Activated naive CD8-positive, alpha-beta T cell treated with anti-CD3 and anti-CD28 coated beads for 36 hours (primary cell): ENCODE measurements at regions not wholly inside any gene's neighbourhood (a gene's known extent, or its start where the extent isn't known, plus 50 kb on each side); places are given as distances from the start of the nearest gene placed in this dataset.
A peak's percentile ranks its signal among the peaks of the same experiment; 100 is the strongest.
"Not testable (repeated sequence)": the region's sequence is repeated elsewhere in the genome, so short reads cannot be mapped to it uniquely, and the experiment has no call there.

Experiments used
- DNase-seq: peaks from one replicate; pipeline ENCODE4 v3.0.0; 2021
- H3K27ac Mint-ChIP-seq: one replicate; pipeline ENCODE4 v1.8.0; 2022; ENCODE audit warnings: mild to moderate bottlenecking, moderate library complexity, mixed read lengths
- H3K27me3 Mint-ChIP-seq: one replicate; pipeline ENCODE4 v1.8.0; 2022; ENCODE audit warnings: mild to moderate bottlenecking, mixed read lengths
- H3K36me3 Mint-ChIP-seq: one replicate; pipeline ENCODE4 v1.8.0; 2021; ENCODE audit warnings: mild to moderate bottlenecking, mixed read lengths
- H3K4me1 Mint-ChIP-seq: one replicate; pipeline ENCODE4 v1.8.0; 2021; ENCODE audit warnings: mixed read lengths
- H3K4me3 Mint-ChIP-seq: one replicate; pipeline ENCODE4 v1.8.0; 2022; ENCODE audit warnings: mild to moderate bottlenecking, moderate library complexity, mixed read lengths
- H3K9me3 Mint-ChIP-seq: one replicate; pipeline ENCODE4 v1.8.0; 2022; ENCODE audit warnings: mixed read lengths

DNA sequence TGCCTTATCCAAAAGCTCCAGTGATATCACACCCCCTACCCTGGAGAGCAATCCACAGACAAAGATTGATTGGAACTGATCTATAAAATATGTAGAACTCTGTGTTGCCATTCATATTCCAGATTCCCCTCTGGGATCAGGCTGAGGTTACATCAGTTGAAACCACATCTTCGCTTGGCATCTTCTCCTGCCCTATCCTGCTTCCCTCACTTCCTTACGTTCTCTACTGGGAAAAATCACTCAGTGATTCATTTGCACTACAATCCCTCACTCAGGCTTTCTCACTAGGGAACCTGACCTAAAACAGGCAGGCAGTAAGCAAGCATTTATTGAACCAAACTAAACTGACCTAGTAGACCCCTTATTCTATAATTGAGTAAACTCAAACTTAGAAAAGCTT, 111.7 kb downstream of the ESM1 start:
- H3K27ac Mint-ChIP-seq, result no peak overlapping the region
- no peak for DNase-seq
- no peak overlapping the region for H3K4me3 Mint-ChIP-seq
- H3K9me3 Mint-ChIP-seq, result peaks cover 1% of the 10 kb centered on the region
- peaks cover 24% of the 10 kb centered on the region for H3K4me1 Mint-ChIP-seq
- H3K27me3 Mint-ChIP-seq, result peaks cover 53% of the 10 kb centered on the region
- H3K36me3 Mint-ChIP-seq, result no peaks in the 10 kb centered on the region

DNA sequence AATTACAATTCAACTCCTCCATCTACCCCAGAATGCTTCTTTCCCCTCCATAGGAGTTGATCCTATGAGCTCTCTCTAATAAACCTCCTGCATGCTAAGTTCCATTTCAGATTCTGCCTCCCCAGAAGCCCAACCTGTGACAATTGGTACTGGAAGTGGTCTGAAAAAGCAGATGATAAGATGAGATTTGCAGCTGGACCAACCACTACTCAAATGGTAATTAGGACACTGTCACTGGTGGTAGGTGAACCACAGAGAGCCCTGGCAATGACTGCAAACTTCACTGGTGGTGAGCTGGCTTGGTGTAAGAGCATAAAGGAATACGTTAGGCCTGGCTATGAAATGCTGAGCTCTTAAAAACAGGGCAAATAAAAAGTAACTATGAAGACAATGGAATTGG, 112.6 kb downstream of the ESM1 start:
- peaks cover 33% of the 10 kb centered on the region for H3K4me1 Mint-ChIP-seq
- peaks cover 1% of the 10 kb centered on the region for H3K9me3 Mint-ChIP-seq
- H3K4me3 Mint-ChIP-seq, result no peak overlapping the region
- H3K27ac Mint-ChIP-seq, result no peak overlapping the region
- H3K27me3 Mint-ChIP-seq, result peaks cover 53% of the 10 kb centered on the region
- no peaks in the 10 kb centered on the region for H3K36me3 Mint-ChIP-seq
- DNase-seq, result no peak

DNA sequence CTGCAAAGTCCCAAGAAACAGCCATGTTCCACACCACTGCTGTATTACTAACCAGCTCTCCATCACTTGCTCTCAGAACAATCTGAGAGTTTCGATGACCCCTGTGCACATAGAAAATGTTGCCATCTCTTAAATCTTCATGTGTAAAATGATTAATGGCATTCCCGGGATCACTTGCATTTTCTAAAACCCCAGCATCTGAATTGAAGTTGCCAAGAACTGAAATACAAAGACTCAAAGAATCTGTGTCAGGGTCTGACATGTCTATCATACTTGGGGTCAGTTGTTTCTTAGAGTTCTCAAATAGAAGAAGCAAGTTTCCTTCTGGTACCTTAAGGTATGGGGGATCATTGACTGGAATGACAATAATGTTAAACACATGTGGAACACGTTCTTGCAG, 115.1 kb downstream of the ESM1 start:
- H3K27me3 Mint-ChIP-seq, result peaks cover 52% of the 10 kb centered on the region
- no peaks in the 10 kb centered on the region for H3K36me3 Mint-ChIP-seq
- no peak overlapping the region for H3K4me3 Mint-ChIP-seq
- peaks cover 39% of the 10 kb centered on the region for H3K4me1 Mint-ChIP-seq
- H3K9me3 Mint-ChIP-seq, result peaks cover 1% of the 10 kb centered on the region
- H3K27ac Mint-ChIP-seq, result no peak overlapping the region
- no peak for DNase-seq

DNA sequence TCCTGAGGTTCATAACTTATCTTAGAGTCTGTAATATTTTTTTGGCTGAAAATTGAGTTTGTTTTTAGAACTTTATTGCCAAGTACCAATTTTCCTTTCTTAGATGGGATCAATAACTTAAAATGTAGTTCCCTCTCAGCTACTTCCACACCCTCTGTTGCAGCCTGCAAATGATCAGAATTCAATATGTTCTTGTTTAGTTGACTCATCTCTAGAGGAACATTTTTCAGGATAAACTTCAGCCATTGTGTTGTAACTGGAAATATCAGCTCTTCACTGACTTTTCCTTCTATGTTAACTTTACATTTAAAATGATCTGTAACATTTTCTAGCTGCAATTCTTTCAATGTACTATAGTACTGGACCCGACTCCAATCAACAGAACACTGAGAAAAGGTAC, 115.7 kb downstream of the ESM1 start:
- Mint-ChIP-seq H3K4me3 (no peak overlapping the region), H3K4me1 (peaks cover 36% of the 10 kb centered on the region), H3K27me3 (peaks cover 46% of the 10 kb centered on the region), H3K36me3 (no peaks in the 10 kb centered on the region), H3K9me3 (peaks cover 1% of the 10 kb centered on the region), H3K27ac (no peak overlapping the region)
- DNase-seq, result no peak

DNA sequence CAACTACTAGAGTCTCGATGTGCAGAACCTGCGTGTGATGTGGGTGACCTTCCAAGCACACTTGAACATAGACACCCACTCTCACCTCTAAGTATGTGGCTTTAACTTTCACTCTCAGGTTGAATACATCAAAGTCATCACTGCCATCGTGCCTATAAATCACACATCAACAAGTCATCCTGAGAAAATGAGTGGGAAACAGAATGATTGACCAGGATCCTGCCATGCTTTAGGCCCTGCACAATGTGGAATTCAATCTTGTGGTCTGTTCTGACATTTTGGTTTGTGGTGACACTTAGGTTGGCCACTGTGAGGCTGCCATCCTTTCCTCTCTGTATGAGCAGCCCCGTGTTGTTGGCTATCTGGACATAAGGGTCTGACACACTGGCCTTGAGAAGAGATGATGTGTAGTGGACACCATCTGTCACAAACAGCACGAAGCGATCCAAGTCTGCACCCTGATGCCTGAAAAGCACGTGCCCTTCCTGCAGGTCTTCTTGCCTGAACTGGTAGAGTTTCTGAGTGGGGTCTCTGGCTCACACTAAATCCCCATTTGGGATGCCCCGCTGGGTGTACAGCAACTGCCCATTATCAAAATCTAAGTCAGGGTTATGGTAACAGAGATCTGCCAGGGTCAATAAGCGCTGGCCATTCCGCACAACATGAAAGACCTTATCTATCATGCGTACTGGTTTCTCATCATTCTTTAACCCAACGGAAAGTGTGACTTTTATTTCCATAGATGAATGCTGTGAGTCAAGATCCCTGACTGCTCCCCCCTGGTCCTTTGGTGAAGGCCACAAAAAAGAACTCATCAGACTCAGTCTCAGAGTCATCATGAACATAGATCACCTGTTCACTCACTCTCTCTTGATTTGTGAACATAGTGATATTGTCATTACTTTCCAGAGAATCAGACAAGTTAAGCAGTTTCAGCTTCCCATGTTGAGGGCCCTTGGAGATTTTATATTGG, 116.6 kb downstream of the ESM1 start:
- Mint-ChIP-seq H3K4me3 (no peak overlapping the region), H3K27ac (peak overlapping the region; percentile 94), H3K4me1 (peaks cover 33% of the 10 kb centered on the region), H3K27me3 (peaks cover 46% of the 10 kb centered on the region), H3K9me3 (peaks cover 1% of the 10 kb centered on the region), H3K36me3 (no peaks in the 10 kb centered on the region)
- peak; percentile 56 for DNase-seq

DNA sequence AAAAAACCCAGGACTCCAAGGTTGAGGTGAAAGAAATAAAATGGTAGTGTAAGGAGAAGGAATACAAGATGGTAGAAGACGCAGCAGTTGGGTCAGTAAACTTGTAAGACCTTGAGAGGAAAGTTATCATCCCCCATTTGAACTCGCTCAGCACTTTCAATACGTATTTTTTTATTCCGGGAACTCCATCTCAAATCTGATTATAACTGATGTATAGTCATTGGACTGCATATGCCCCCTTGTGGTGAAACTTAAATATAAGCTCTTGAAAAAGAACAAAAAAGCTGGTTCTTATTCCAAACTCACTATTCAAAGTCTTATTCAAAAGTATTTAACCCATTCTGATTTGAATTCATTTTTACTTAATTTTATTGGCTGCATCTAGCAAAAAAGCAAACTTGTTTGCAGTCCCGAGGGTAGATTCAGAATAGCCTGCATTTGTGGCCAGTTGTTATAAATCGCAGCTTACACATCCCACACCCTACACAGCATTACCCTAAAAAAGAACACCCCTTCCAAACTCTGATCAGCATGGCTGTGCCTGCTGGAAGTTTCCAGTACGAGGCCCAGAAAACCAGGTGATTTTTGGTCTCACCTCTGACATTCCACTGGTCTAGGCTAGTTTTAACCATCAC, 118.0 kb downstream of the ESM1 start:
- Mint-ChIP-seq H3K27me3 (peaks cover 46% of the 10 kb centered on the region), H3K36me3 (no peaks in the 10 kb centered on the region), H3K4me3 (no peak overlapping the region), H3K27ac (no peak overlapping the region), H3K4me1 (peaks cover 33% of the 10 kb centered on the region), H3K9me3 (peaks cover 1% of the 10 kb centered on the region)
- no peak for DNase-seq

DNA sequence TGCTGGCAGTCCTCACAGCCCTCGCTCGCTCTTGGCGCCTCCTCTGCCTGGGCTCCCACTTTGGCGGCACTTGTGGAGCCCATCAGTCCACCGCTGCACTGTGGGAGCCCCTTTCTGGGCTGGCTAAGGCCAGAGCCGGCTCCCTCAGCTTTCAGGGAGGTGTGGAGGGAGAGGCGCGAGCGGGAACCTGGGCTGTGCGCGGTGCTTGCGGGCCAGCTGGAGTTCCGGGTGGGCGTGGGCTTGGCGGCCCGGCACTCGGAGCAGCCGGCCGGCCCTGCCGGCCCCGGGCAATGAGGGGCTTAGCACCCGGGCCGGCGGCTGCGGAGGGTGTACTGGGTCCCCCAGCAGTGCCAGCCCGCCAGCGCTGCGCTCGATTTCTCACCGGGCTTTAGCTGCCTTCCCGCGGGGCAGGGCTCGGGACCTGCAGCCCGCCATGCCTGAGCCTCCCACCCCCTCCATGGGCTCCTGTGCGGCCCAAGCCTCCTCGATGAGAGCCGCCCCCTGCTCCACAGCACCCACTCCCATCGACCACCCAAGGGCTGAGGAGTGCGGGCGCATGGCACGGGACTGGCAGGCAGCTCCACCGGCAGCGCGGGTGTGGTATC, 120.4 kb downstream of the ESM1 start:
- not testable (repeated sequence) for H3K9me3 Mint-ChIP-seq, H3K27ac Mint-ChIP-seq, H3K4me3 Mint-ChIP-seq, H3K36me3 Mint-ChIP-seq, DNase-seq
- H3K27me3 Mint-ChIP-seq, result peaks cover 32% of the 10 kb centered on the region
- peaks cover 34% of the 10 kb centered on the region for H3K4me1 Mint-ChIP-seq

DNA sequence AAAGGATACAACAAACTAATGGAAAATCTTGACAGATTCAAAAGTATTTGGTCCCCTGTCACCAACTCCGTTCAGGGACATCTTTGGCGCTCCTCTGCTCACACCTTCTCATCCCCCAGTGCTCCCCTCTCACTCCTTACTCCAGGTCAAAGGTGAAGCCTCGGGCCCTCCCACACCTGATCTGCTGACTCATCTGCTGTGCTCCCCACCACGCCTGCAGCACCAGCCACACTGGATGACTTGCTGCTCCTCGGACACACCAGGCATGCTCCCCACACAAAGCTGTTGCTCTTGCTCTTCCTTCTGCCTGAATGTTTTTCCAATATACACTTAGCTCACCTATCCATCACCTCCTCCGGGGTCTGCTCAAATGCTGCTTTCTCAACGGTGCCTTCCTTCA, 123.4 kb downstream of the ESM1 start:
- peaks cover 23% of the 10 kb centered on the region for H3K9me3 Mint-ChIP-seq
- H3K4me3 Mint-ChIP-seq, result no peak overlapping the region
- H3K36me3 Mint-ChIP-seq, result peaks cover 15% of the 10 kb centered on the region
- H3K27ac Mint-ChIP-seq, result no peak overlapping the region
- peaks cover 38% of the 10 kb centered on the region for H3K27me3 Mint-ChIP-seq
- peaks cover 6% of the 10 kb centered on the region for H3K4me1 Mint-ChIP-seq
- DNase-seq, result no peak

DNA sequence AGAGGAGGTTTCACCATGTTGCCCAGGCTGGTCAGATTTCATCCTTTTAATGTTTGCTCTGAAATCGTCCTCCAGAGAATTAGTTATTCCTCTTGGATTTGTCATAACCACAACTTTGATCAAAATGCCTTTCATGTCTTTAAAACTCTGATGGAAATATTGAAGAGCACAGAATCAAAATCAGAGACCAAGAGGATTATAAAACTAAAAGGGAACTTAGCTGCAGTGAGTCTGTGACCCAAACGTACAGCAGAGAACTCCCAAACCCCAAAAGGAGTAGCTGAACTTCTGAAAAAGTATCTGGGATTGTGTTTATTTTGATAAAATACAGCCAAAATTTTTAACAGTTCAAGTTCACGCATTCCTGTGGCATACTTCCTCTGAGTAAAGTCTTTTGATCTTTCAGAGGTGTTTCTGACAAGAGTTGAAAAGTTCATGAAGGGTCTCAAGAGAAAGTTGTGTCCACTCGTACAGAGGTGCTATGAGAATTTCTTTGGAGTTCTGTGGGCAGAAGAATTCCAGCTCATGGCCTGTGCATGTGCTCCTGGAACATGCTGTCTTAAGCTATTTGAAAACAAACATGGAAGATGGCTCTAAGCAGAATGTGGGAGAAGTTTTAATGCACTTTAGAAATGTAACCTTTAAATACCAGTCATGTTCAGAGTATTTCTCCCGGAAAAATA, 124.0 kb downstream of the ESM1 start:
- Mint-ChIP-seq H3K27me3 (peaks cover 38% of the 10 kb centered on the region), H3K36me3 (peaks cover 16% of the 10 kb centered on the region), H3K4me1 (peaks cover 3% of the 10 kb centered on the region), H3K27ac (no peak overlapping the region), H3K9me3 (peaks cover 25% of the 10 kb centered on the region), H3K4me3 (no peak overlapping the region)
- DNase-seq, result no peak

DNA sequence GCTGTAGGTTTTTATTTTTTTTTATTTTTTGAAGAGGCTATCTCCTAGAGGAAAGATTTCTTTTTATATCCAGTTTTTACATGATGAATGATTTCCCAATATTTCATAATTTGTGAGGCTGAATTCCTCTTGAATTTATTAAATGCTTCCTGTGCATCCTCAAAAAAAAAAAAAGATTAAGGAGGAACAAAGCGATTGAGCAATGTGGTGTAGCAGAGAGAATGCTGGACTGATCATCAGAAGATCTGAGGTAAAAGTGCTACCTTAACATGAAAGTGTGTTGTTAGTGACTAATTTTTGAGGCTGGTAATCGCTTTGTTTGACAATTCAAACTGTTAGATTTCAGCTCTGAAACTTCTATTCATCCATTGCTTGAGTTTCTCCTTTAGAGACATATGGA, 125.1 kb downstream of the ESM1 start:
- peaks cover 34% of the 10 kb centered on the region for H3K27me3 Mint-ChIP-seq
- peaks cover 16% of the 10 kb centered on the region for H3K36me3 Mint-ChIP-seq
- peaks cover 28% of the 10 kb centered on the region for H3K9me3 Mint-ChIP-seq
- no peak overlapping the region for H3K4me3 Mint-ChIP-seq
- DNase-seq, result no peak
- no peak overlapping the region for H3K27ac Mint-ChIP-seq
- H3K4me1 Mint-ChIP-seq, result peaks cover 3% of the 10 kb centered on the region

DNA sequence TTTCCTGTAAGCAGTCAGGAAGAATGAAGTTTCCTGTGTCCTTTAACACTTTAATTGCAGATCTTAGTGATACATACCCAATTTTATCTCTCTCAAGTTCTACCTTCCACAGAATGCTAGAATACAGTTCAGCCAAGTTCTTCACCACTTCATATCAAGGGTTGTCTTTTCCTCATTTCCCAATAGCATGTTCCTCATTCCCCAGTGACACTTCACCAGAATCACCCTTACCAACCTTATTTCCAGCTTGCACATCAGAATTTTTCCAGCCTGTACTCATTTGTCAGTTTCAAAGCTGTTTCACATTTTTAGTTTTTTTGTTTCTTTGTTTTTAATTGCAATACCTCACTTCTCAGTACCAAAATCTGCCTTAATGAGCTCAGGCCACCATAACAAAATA, 126.1 kb downstream of the ESM1 start:
- Mint-ChIP-seq H3K27me3 (peaks cover 34% of the 10 kb centered on the region), H3K9me3 (peaks cover 28% of the 10 kb centered on the region), H3K4me1 (peaks cover 3% of the 10 kb centered on the region), H3K27ac (no peak overlapping the region), H3K4me3 (no peak overlapping the region), H3K36me3 (peaks cover 16% of the 10 kb centered on the region)
- DNase-seq, result no peak

DNA sequence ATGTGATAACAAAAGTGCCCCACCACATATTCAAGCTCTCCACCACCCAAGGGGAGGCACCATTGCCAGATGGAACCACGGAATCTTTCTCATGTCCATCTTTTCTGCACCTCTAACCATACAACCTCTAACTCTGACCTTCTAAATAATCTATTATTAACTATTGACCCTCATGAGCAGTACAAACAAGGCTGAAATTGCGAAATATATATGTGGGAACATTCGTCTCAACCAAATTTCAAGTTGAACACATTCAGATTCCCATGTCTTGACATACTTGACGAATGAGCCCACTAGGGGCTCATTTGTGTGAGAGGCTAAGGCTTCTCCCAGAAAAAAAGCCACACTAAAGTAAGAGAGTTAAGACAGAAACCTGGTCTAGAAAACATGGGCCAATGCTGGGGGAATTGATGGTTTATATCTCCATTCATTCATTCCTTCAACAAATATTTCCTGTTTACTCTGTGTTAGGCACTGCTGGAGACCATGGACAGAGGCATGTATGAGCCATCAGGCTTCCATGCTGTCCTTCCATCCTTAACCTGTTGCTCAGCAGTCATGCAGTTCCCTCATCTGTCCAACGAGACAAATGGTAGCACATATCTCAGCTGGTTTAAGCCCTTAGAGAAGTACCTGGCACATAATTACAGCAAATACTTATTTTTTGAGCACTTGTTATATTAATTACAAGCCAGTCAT, 130.4 kb downstream of the ESM1 start:
- Mint-ChIP-seq H3K27me3 (peaks cover 15% of the 10 kb centered on the region), H3K4me1 (no peaks in the 10 kb centered on the region), H3K36me3 (peaks cover 16% of the 10 kb centered on the region), H3K9me3 (peaks cover 31% of the 10 kb centered on the region), H3K27ac (no peak overlapping the region), H3K4me3 (no peak overlapping the region)
- DNase-seq, result no peak

DNA sequence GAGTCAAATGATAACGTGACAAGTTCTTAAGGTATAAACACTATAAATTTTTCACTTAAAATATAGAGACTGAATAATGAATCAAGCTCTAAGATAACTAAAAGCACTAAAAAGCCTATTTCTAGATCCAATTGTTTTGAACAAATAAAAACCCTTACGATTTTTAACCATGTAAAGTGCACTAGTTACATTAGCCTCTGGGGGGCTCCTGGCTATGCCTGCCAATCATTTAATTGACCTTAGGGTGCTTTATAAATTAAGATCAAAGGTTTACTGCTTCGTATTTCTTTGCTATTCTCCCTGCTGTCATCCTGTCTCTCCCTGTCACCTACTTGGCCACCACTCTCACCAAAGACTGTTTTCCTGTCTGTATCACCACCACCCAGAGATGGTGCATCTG, 133.4 kb downstream of the ESM1 start:
- Mint-ChIP-seq H3K36me3 (peaks cover under 1% of the 10 kb centered on the region), H3K27me3 (peaks cover 8% of the 10 kb centered on the region), H3K27ac (no peak overlapping the region), H3K9me3 (peaks cover 8% of the 10 kb centered on the region), H3K4me1 (no peaks in the 10 kb centered on the region), H3K4me3 (no peak overlapping the region)
- no peak for DNase-seq

DNA sequence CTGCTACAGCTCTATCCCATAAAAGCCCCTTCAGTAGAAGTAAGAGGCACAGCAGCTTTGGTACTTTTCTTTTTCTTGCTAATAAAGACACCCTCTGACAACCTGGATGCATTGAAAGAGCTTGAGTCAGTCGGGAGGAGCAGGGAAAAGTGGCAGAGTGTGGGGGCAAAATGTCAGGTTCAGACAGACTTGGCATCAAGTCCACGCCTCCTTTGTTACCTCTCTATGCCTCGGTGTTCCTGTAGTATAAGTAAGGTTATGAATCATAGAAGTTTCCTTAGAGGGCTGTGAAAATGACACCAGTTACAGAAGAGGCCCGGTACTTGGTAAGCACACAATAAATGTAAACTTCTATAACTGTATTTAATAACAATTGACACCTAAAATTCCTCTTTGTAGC, 133.9 kb downstream of the ESM1 start:
- H3K4me1 Mint-ChIP-seq, result no peaks in the 10 kb centered on the region
- peaks cover 8% of the 10 kb centered on the region for H3K27me3 Mint-ChIP-seq
- no peak overlapping the region for H3K27ac Mint-ChIP-seq
- H3K4me3 Mint-ChIP-seq, result no peak overlapping the region
- H3K36me3 Mint-ChIP-seq, result no peaks in the 10 kb centered on the region
- DNase-seq, result no peak
- peaks cover 6% of the 10 kb centered on the region for H3K9me3 Mint-ChIP-seq
